MM.1S (cell line): ENCODE measurements at regions not wholly inside any gene's neighbourhood (a gene's known extent, or its start where the extent isn't known, plus 50 kb on each side); places are given as distances from the start of the nearest gene placed in this dataset.
"Not testable (repeated sequence)": the region's sequence is repeated elsewhere in the genome, so short reads cannot be mapped to it uniquely, and the experiment has no call there.

Experiments
- DNase-seq: peaks from one replicate; pipeline ENCODE4 v3.0.0-alpha.2; 2015
- H2AFZ ChIP-seq: fragments of 300-600 bp; sonication (generic); 2 replicates; pipeline ENCODE4 v1.6.0; 2016; ENCODE audit warnings: antibody characterized with exemption, low read length
- H3F3A ChIP-seq: fragments of 300-600 bp; sonication (generic); 2 replicates; pipeline ENCODE4 v1.6.1; 2016; ENCODE audit warnings: mild to moderate bottlenecking, antibody characterized with exemption, low read length, moderate library complexity, mixed read lengths; ENCODE audit not compliant: insufficient read depth
- H3K27ac ChIP-seq: fragments of 300-600 bp; sonication (generic); 2 replicates; pipeline ENCODE4 v1.5.1; 2016; ENCODE audit warnings: mild to moderate bottlenecking, low read length
- H3K27me3 ChIP-seq: fragments of 300-600 bp; sonication (generic); replicated peaks from 2 replicates; pipeline ENCODE4 v1.6.0; 2016; ENCODE audit warnings: low read length; ENCODE audit not compliant: insufficient read depth
- H3K36me3 ChIP-seq: fragments of 300-600 bp; sonication (generic); replicated peaks from 2 replicates; pipeline ENCODE4 v1.6.1; 2016; ENCODE audit warnings: mild to moderate bottlenecking, low read length, mixed read lengths; ENCODE audit not compliant: insufficient read depth
- H3K4me1 ChIP-seq: fragments of 300-600 bp; sonication (generic); 2 replicates; pipeline ENCODE4 v1.6.1; 2016; ENCODE audit warnings: low read length, mixed read lengths
- H3K4me2 ChIP-seq: fragments of 300-600 bp; sonication (generic); 2 replicates; pipeline ENCODE4 v1.6.0; 2016; ENCODE audit warnings: low read depth, low read length
- H3K4me3 ChIP-seq: fragments of 300-600 bp; sonication (generic); 2 replicates; pipeline ENCODE4 v1.5.1; 2016; ENCODE audit warnings: low read length, mixed read lengths
- H3K79me2 ChIP-seq: fragments of 300-600 bp; sonication (generic); 2 replicates; pipeline ENCODE4 v1.6.1; 2016; ENCODE audit warnings: mixed run types, low read length, mixed read lengths
- H3K9ac ChIP-seq: fragments of 300-600 bp; sonication (generic); 2 replicates; pipeline ENCODE4 v1.6.1; 2016; ENCODE audit warnings: low read length, mixed read lengths
- H3K9me2 ChIP-seq: fragments of 300-600 bp; sonication (generic); replicated peaks from 2 replicates; pipeline ENCODE4 v1.6.1; 2016; ENCODE audit warnings: mild to moderate bottlenecking, low read length, mixed read lengths; ENCODE audit not compliant: insufficient read depth
- H3K9me3 ChIP-seq: fragments of 300-600 bp; sonication (generic); replicated peaks from 2 replicates; pipeline ENCODE4 v1.6.1; 2016; ENCODE audit warnings: mild to moderate bottlenecking, low read length, mixed read lengths; ENCODE audit not compliant: insufficient read depth
- H4K20me1 ChIP-seq: fragments of 300-600 bp; sonication (generic); 2 replicates; pipeline ENCODE4 v1.6.1; 2016; ENCODE audit warnings: mild to moderate bottlenecking, low read length, moderate library complexity, mixed read lengths; ENCODE audit not compliant: insufficient read depth
- EZH2 ChIP-seq: fragments of 300-600 bp; sonication (generic); optimal IDR thresholded peaks from 2 replicates; pipeline ENCODE3; 2017; ENCODE audit warnings: low read depth, mild to moderate bottlenecking, antibody characterized with exemption, low read length, mixed read lengths
- EZH2phosphoT487 ChIP-seq: fragments of 300-600 bp; sonication (generic); IDR thresholded peaks from 2 replicates; pipeline ENCODE4 v1.6.1; 2018; ENCODE audit warnings: antibody characterized with exemption, low read length
- TF ChIP-seq, protein P1 (sequence below): fragments of 300-600 bp; sonication (generic); IDR thresholded peaks from 2 replicates; pipeline ENCODE4 v1.5.1; 2016; ENCODE audit warnings: antibody characterized with exemption, low read length, mixed read lengths

DNA sequence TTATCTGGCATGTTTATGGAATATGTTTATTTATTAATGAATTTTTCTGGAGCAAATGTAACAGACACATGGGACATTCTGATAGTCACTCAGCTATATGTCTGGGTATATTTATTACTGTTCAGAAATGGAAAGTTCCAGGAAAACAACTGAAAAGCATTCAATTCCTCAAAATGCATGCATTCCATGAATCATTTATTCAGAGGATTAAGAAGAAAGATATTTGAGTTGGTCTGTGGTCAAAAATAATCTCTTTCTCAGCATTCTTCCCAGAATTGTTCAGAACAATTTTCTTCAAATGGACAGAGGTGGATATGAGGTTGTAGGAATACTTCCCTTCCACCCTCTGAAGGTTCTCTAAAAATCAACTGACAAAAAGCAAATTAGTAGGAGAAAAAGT lies 97.6 kb upstream of the ITGB1 start:
- H3K4me1 ChIP-seq: no peaks in the 10 kb centered on the region
- H3K79me2 ChIP-seq: no peaks in the 10 kb centered on the region
- no peaks in the 10 kb centered on the region for H3K27me3 ChIP-seq
- no peaks in the 10 kb centered on the region for H4K20me1 ChIP-seq
- no peak overlapping the region for H2AFZ ChIP-seq
- no peaks in the 10 kb centered on the region for H3K36me3 ChIP-seq
- H3K27ac ChIP-seq: no peak overlapping the region
- H3K4me2 ChIP-seq: no peak overlapping the region
- no peak for DNase-seq
- no peaks in the 10 kb centered on the region for H3K9me3 ChIP-seq
- H3K4me3 ChIP-seq: no peak overlapping the region
- H3K9ac ChIP-seq: no peak overlapping the region
- H3K9me2 ChIP-seq: no peaks in the 10 kb centered on the region
- TF ChIP-seq EZH2phosphoT487 (no peak), EZH2 (no peak)
- TF ChIP-seq, protein P1, sequence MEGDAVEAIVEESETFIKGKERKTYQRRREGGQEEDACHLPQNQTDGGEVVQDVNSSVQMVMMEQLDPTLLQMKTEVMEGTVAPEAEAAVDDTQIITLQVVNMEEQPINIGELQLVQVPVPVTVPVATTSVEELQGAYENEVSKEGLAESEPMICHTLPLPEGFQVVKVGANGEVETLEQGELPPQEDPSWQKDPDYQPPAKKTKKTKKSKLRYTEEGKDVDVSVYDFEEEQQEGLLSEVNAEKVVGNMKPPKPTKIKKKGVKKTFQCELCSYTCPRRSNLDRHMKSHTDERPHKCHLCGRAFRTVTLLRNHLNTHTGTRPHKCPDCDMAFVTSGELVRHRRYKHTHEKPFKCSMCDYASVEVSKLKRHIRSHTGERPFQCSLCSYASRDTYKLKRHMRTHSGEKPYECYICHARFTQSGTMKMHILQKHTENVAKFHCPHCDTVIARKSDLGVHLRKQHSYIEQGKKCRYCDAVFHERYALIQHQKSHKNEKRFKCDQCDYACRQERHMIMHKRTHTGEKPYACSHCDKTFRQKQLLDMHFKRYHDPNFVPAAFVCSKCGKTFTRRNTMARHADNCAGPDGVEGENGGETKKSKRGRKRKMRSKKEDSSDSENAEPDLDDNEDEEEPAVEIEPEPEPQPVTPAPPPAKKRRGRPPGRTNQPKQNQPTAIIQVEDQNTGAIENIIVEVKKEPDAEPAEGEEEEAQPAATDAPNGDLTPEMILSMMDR: no peak
- no peaks in the 10 kb centered on the region for H3F3A ChIP-seq

DNA sequence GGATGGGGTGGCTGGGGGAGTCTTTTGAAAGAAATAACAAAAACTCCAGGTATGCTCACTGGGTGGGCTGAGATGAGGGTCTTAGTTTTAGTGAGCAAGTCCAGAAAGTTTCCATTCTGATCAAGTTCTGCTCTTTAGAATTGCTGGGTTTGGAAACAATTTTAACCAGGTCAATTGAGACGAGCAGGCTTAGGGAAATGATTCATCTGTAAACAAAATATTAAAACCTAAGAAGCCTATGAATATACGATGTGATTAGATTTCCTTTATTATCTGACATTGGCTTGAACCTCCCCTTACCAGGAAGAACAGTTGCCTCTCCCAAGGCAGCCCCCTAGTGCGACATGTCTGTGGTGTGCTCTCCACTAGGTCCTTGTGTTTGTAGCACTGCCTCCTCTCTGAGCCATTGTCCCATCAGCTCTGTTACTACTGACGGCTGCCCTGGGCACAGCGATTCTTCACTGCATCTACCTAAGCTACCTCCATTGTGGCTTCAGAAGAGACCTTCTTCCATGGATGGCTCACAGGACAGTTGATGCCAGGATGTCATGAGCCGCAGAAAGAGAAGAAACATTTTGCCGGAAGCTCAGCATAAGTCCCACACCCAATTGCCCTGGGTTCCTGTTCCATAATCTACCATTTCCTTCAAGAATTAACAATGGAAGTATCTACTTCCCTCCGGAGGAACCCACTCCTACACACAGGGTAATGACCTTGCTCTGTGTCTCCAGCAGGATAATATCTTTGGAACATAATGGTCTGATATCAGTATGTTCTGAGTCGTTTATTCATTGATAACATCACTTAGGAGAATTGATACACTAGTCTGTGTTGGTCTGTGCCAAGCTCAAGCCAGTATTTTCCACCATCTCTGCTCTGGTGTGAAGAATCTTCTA lies 95.1 kb upstream of the ITGB1 start:
- Histone ChIP-seq H3K79me2 (no peaks in the 10 kb centered on the region), H3K27me3 (no peaks in the 10 kb centered on the region), H3K4me1 (no peaks in the 10 kb centered on the region), H3K9ac (no peak overlapping the region), H3K4me3 (no peak overlapping the region), H4K20me1 (no peaks in the 10 kb centered on the region), H2AFZ (no peak overlapping the region), H3K9me3 (no peaks in the 10 kb centered on the region), H3K36me3 (no peaks in the 10 kb centered on the region), H3K4me2 (no peak overlapping the region), H3K27ac (no peak overlapping the region), H3F3A (no peaks in the 10 kb centered on the region), H3K9me2 (no peaks in the 10 kb centered on the region)
- no peak for DNase-seq
- no peak for TF ChIP-seq EZH2
- TF ChIP-seq, protein P1: no peak
- TF ChIP-seq EZH2phosphoT487: no peak

DNA sequence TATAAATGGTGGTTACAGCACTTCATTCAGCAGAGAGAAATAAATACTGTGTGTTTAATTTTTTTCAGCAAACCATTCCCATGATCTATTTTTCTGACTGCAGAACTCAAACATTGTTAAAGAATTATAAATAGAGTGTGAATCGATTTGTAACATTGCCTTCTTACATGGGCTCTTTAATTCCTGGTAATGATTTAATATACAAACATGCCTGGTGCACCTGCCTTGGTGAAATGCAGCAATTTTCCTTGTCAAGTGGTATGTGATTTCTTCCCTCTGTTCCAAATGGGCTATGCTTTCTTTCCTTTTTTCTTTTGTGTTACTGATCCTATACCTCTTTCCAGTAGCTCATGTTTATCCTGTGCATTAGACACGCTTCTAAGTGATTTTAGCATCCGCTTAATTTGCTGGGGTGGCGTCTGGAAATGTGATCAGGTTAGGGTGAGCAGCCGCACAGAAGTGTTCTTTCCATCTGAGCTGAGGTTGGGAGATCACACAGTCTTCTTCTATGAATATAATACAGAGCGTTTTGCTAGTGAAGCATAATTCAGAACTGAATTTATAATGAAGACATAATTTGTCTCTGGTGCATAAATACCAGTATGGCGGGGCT lies 94.3 kb upstream of the ITGB1 start:
- H3K27me3 ChIP-seq: no peaks in the 10 kb centered on the region
- H4K20me1 ChIP-seq: no peaks in the 10 kb centered on the region
- no peaks in the 10 kb centered on the region for H3K79me2 ChIP-seq
- H3F3A ChIP-seq: no peaks in the 10 kb centered on the region
- H3K4me2 ChIP-seq: no peak overlapping the region
- TF ChIP-seq, protein P1: no peak
- TF ChIP-seq EZH2phosphoT487: no peak
- TF ChIP-seq EZH2: no peak
- H3K36me3 ChIP-seq: no peaks in the 10 kb centered on the region
- no peak overlapping the region for H2AFZ ChIP-seq
- no peak overlapping the region for H3K4me3 ChIP-seq
- H3K27ac ChIP-seq: no peak overlapping the region
- no peak overlapping the region for H3K9ac ChIP-seq
- H3K4me1 ChIP-seq: no peaks in the 10 kb centered on the region
- no peaks in the 10 kb centered on the region for H3K9me2 ChIP-seq
- no peak for DNase-seq
- no peaks in the 10 kb centered on the region for H3K9me3 ChIP-seq

DNA sequence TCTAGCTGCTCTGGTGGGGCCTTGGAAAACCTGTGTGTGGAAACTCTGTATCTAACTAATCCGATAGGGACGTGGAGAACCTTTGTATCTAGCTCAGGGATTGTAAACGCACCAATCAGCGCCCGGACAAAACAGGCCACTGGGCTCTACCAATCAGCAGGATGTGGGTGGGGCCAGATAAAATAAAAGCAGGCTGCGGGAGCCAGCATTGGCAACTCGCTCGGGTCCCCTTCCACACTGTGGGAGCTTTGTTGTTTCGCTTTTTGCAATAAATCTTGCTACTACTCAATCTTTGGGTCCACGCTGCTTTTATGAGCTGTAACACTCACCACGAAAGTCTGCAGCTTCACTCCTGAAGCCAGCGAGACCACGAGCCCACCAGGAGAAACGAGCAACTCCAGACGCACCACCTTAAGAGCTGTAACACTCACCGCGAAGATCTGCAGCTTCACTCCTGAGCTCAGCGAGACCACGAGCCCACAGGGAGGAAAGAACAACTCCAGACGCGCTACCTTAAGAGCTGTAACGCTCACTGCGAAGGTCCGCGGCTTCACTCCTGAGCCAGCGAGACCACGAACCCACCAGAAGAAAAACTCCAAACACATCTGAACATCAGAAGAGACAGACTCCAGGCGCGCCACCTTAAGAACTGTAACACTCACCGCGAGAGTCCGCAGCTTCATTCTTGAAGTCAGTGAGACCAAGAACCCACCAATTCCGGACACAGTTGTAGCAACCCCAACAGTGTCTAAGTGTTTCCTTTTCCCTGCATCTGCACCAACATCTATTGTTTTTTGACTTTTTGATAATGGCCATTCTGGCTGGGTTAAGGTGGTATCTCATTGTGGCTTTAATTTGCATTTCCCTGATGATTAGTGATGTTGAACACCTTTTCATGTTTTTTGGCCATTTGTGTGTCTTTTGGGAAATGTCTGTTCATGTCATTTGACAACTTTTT lies 92.2 kb upstream of the ITGB1 start:
- H3K4me2 ChIP-seq, H3F3A ChIP-seq, H3K9ac ChIP-seq, H3K27me3 ChIP-seq, H3K9me3 ChIP-seq, H3K9me2 ChIP-seq, H3K27ac ChIP-seq, DNase-seq, H3K79me2 ChIP-seq, H3K4me1 ChIP-seq, H4K20me1 ChIP-seq, H2AFZ ChIP-seq, H3K4me3 ChIP-seq, H3K36me3 ChIP-seq: not testable (repeated sequence)
